MG63 (cell line): ENCODE measurements at regions not wholly inside any gene's neighbourhood (a gene's known extent, or its start where the extent isn't known, plus 50 kb on each side); places are given as distances from the start of the nearest gene placed in this dataset.

Experiments used
- DNase-seq: peaks from one replicate; pipeline ENCODE4 v3.0.0-alpha.2; 2020
- H3K27me3 ChIP-seq: fragments of 250-450 bp; sonication (Bioruptor Pico); 2 replicates; pipeline ENCODE4 v1.5.1; 2020; ENCODE audit warnings: mild to moderate bottlenecking, moderate library complexity
- H3K36me3 ChIP-seq: fragments of 250-450 bp; sonication (Bioruptor Pico); 2 replicates; pipeline ENCODE4 v1.5.1; 2020; ENCODE audit warnings: mild to moderate bottlenecking, moderate library complexity
- H3K4me3 ChIP-seq: fragments of 250-450 bp; sonication (Bioruptor Pico); 2 replicates; pipeline ENCODE4 v1.5.1; 2020; ENCODE audit warnings: mild to moderate bottlenecking, moderate library complexity
- H3K9me3 ChIP-seq: fragments of 250-450 bp; sonication (Bioruptor Pico); 2 replicates; pipeline ENCODE4 v1.5.1; 2020; ENCODE audit warnings: mild to moderate bottlenecking, moderate library complexity

- Histone ChIP-seq H3K27me3 (no peaks in the 10 kb centered on the region), H3K4me3 (no peak overlapping the region), H3K9me3 (no peaks in the 10 kb centered on the region), H3K36me3 (no peaks in the 10 kb centered on the region)
- no peak for DNase-seq
Measured at GRCh38 chr5:77948476-77948875, 172.3 kb upstream of the TBCA start.

GRCh38 chr5:77947041-77947428 lies 170.9 kb upstream of the TBCA start:
- no peaks in the 10 kb centered on the region for H3K9me3 ChIP-seq
- H3K4me3 ChIP-seq, result no peak overlapping the region
- H3K27me3 ChIP-seq, result no peaks in the 10 kb centered on the region
- no peak for DNase-seq
- H3K36me3 ChIP-seq, result no peaks in the 10 kb centered on the region

- Histone ChIP-seq H3K27me3 (no peaks in the 10 kb centered on the region), H3K36me3 (no peaks in the 10 kb centered on the region), H3K4me3 (no peak overlapping the region), H3K9me3 (no peaks in the 10 kb centered on the region)
- DNase-seq, result no peak
Measured at GRCh38 chr5:77946381-77947040, 170.4 kb upstream of the TBCA start.

GRCh38 chr5:77945874-77946273 lies 169.7 kb upstream of the TBCA start:
- Histone ChIP-seq H3K4me3 (no peak overlapping the region), H3K9me3 (no peaks in the 10 kb centered on the region), H3K27me3 (no peaks in the 10 kb centered on the region), H3K36me3 (no peaks in the 10 kb centered on the region)
- DNase-seq, result no peak

- 0 out of 2 replicates have a peak, but pooled peaks cover 3% of the 10 kb centered on the region for H3K9me3 ChIP-seq
- H3K4me3 ChIP-seq, result no peak overlapping the region
- no peaks in the 10 kb centered on the region for H3K36me3 ChIP-seq
- DNase-seq, result no peak
- H3K27me3 ChIP-seq, result no peaks in the 10 kb centered on the region
Measured at GRCh38 chr5:77944757-77945340, 168.7 kb upstream of the TBCA start.

- no peaks in the 10 kb centered on the region for H3K36me3 ChIP-seq
- no peaks in the 10 kb centered on the region for H3K27me3 ChIP-seq
- 0 out of 2 replicates have a peak, but pooled peaks cover 3% of the 10 kb centered on the region for H3K9me3 ChIP-seq
- DNase-seq, result no peak
- H3K4me3 ChIP-seq, result no peak overlapping the region
Measured at GRCh38 chr5:77943851-77944250, 167.7 kb upstream of the TBCA start.

- H3K27me3 ChIP-seq, result no peaks in the 10 kb centered on the region
- 0 out of 2 replicates have a peak, but pooled peaks cover 3% of the 10 kb centered on the region for H3K9me3 ChIP-seq
- H3K36me3 ChIP-seq, result no peaks in the 10 kb centered on the region
- H3K4me3 ChIP-seq, result no peak overlapping the region
- DNase-seq, result no peak
Measured at GRCh38 chr5:77942578-77943239, 166.6 kb upstream of the TBCA start.

- no peaks in the 10 kb centered on the region for H3K36me3 ChIP-seq
- no peak overlapping the region for H3K4me3 ChIP-seq
- no peak for DNase-seq
- 0 out of 2 replicates have a peak, but pooled peaks cover 3% of the 10 kb centered on the region for H3K9me3 ChIP-seq
- no peaks in the 10 kb centered on the region for H3K27me3 ChIP-seq
Measured at GRCh38 chr5:77937015-77937908, 161.1 kb upstream of the TBCA start.

- no peaks in the 10 kb centered on the region for H3K36me3 ChIP-seq
- no peak overlapping the region for H3K4me3 ChIP-seq
- 0 out of 2 replicates have a peak, but pooled peaks cover 3% of the 10 kb centered on the region for H3K9me3 ChIP-seq
- no peak for DNase-seq
- H3K27me3 ChIP-seq, result no peaks in the 10 kb centered on the region
Measured at GRCh38 chr5:77936365-77936693, 160.2 kb upstream of the TBCA start.

GRCh38 chr5:77935506-77936364 lies 159.6 kb upstream of the TBCA start:
- H3K36me3 ChIP-seq, result no peaks in the 10 kb centered on the region
- H3K27me3 ChIP-seq, result no peaks in the 10 kb centered on the region
- no peak overlapping the region for H3K4me3 ChIP-seq
- 0 out of 2 replicates have a peak, but pooled peaks cover 3% of the 10 kb centered on the region for H3K9me3 ChIP-seq
- peak; percentile 72 for DNase-seq

- no peaks in the 10 kb centered on the region for H3K9me3 ChIP-seq
- no peak overlapping the region for H3K4me3 ChIP-seq
- H3K27me3 ChIP-seq, result no peaks in the 10 kb centered on the region
- no peak for DNase-seq
- no peaks in the 10 kb centered on the region for H3K36me3 ChIP-seq
Measured at GRCh38 chr5:77928776-77929300, 152.7 kb upstream of the TBCA start.

GRCh38 chr5:77926337-77926736 lies 150.2 kb upstream of the TBCA start:
- Histone ChIP-seq H3K9me3 (no peaks in the 10 kb centered on the region), H3K36me3 (no peaks in the 10 kb centered on the region), H3K27me3 (no peaks in the 10 kb centered on the region), H3K4me3 (no peak overlapping the region)
- no peak for DNase-seq

- no peaks in the 10 kb centered on the region for H3K27me3 ChIP-seq
- H3K9me3 ChIP-seq, result no peaks in the 10 kb centered on the region
- no peak for DNase-seq
- H3K36me3 ChIP-seq, result no peaks in the 10 kb centered on the region
- H3K4me3 ChIP-seq, result no peak overlapping the region
Measured at GRCh38 chr5:77925503-77925902, 149.4 kb upstream of the TBCA start.

GRCh38 chr5:77924081-77924480 lies 147.9 kb upstream of the TBCA start:
- H3K36me3 ChIP-seq, result no peaks in the 10 kb centered on the region
- H3K9me3 ChIP-seq, result no peaks in the 10 kb centered on the region
- no peak overlapping the region for H3K4me3 ChIP-seq
- H3K27me3 ChIP-seq, result no peaks in the 10 kb centered on the region
- no peak for DNase-seq

- H3K27me3 ChIP-seq, result no peaks in the 10 kb centered on the region
- DNase-seq, result no peak
- no peaks in the 10 kb centered on the region for H3K36me3 ChIP-seq
- H3K9me3 ChIP-seq, result no peaks in the 10 kb centered on the region
- H3K4me3 ChIP-seq, result no peak overlapping the region
Measured at GRCh38 chr5:77923666-77924065, 147.5 kb upstream of the TBCA start.
